HG03575 (cell line): ENCODE measurements at regions not wholly inside any gene's neighbourhood (a gene's known extent, or its start where the extent isn't known, plus 50 kb on each side); places are given as distances from the start of the nearest gene placed in this dataset.

Source experiments
- ATAC-seq: cut with Tn5 transposase; IDR thresholded peaks from one replicate; pipeline ENCODE4 v1.9.1; 2021; ENCODE audit not compliant: unreplicated experiment, insufficient number of reproducible peaks, low FRiP score; ENCODE audit errors: extremely low read depth

DNA sequence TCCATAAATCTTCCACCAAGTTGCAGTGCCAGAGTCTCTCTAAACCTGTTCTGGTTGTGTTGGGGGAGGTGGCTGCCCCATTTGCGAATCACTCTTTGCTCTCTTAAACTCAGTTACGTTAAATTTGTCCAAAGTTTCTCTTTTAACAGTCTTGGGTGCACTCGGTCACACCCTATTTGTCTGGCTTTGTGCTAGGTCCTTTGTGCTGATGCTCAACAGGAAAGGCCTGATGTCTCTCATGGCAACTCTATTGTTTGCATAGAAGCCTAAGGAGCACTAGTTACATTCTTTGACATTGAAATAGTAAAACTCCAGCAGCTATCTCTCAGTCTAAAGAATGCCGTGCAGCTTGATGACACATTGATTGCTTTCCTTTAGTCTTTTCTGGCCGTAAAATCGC lies 105.1 kb downstream of the TRMT11 start:
- ATAC-seq, result no peak

DNA sequence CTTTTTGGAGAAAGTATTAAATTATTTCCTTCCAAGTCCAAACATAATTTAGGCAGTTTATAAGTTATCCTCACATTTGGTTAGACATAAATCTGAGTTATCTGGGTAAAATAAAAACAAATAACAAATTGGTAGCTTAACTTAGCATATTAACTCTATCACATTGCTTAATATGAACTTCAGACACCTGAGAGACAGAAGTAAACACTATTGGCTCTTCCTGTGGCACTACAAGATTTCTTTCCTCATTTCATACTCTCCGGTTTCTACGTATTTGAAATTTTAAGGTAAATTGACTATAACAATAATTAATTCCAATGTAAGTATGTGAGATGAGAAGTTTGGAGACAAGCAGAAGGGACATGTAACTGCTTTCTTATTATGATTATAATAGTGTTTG lies 106.8 kb downstream of the TRMT11 start:
- no peak for ATAC-seq

DNA sequence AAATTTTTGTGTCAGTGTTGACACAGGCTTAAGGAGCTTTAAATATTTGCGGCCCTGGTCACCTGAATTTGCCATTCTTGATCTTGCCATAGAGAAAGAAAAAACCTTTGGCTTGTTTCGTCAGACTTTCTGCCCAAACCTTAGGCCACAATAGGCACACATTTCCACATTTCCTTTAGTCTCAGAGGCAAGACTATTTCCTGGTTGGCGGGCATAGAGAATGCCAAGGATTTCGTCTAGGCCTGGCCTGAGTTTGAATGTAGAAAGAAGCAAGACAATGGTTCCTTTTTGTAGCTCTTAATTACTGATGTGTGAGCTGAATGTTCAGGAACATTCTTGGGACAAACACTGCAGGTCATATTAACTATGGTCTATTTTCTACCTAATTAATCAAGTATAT lies 108.1 kb downstream of the TRMT11 start:
- no peak for ATAC-seq

DNA sequence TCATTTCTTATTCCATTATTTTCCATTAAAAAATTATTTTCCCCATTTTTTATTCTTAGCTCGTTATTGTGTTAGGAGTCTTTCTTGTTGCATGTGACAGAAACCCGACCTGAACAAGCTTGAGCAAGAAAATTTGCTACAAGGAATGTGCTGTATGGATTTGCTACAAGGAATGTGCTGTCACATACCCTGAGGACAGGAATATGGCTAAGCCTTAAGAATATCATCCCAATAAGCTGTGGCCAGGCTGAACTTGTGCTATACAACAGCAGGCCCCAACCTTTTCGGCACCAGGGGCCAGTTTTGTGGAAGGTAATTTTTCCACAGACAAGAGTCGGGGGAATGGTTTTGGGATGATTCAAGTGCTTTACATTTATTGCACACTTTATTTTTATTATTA lies 114.0 kb downstream of the TRMT11 start:
- no peak for ATAC-seq

DNA sequence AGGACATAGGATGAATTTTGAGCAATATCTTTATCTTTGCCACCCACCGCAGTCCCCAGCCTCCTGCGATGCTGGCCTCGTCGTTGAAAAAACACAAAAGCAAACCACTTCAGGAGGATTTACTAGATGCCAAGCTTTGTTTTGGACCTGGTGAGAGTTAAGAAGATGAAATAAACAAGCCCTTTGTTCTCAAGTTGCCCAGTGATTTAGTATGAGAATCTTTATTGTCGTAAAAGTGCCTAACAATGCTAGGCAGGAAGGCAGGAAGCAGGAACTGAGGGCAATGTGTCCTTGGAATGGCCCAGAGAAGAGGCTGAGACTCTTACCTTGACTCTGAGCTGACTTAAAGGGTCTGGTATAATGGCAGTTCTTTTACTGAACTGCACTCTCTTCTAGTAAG lies 116.0 kb downstream of the TRMT11 start:
- no peak for ATAC-seq

DNA sequence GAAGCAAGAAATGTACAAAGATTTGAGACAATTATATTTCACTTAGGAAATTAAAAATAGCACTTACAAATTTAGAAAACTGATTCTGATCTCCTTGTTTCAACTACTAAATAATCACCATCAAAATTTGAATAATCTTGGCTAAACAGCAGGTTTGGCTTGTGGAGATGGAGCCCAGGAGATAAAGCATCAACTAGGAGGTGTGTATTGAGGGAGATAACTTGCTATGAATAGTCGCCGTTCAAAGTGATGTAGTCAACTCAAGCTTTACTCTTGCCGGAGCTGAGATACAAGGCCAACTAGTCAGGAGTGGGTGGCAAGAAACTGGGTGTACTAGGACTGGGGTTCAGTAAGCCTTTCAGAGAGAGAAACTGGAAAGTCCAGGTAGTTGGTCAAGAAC lies 117.7 kb downstream of the TRMT11 start:
- ATAC-seq, result no peak

DNA sequence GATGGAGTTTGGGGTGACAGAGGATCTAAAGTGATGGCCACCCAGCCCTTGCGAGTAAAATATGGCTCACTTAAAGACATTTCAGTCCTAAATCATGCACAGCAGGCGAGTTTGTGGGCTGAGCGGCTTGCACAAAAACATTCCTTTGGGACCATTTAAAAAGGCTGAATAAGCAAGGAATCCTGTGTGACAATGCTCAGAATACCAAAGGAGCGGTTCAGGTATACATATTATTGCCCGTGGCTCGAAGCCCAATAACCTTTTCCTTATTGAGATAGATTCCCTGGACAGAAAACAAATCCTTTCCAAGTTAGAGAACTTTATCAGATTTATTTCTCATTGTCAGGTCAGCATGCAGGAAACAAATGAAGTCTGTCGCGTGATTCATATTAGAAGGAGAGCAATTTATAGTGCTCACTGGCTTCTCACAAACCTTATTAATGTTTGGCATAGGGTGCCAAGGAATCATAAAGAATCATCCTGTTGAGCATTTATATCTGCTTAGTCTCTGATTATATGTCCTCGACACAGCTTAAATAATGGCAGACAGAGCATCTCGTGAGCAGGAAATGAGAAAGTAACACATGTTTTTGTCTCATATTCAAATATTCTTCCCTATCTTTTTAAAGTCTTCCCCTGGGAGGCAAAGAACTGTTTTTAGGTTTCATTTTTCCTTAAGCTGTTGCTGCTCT lies 121.3 kb downstream of the TRMT11 start:
- ATAC-seq, result no peak

DNA sequence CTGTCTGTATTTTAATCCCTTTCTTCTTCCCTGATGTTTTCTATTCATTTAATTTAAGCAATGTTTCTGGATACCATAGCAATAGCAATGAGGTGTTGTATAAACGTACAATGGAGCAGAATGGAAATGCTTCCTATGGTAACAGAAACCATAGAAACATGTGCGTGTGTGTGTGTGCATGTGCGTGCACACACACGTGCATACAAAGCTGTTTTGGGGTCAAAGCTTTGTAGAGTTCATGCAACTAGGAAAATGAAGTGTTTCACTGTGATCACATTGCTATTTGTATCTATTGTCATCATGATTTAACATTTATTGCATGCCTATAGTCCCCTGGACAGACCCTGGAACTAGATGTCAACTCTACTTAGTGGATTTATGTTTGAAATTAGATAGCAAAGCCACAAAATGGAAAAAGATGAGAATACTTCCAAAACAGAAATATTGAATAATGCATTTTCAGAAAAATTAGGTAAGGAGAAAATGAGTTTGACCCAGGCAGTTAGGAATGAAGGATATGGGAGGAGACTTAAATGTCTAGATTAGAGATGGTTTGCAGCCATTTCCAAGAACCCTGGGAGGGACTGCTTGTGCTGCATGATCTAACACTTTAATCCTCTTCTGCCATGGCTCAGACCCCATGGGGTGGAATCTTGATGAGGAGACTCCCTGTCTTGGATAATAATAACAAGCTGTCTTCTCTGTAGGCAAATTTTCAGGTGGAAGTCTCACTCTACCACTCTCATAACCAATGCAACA lies 124.4 kb downstream of the TRMT11 start:
- no peak for ATAC-seq

DNA sequence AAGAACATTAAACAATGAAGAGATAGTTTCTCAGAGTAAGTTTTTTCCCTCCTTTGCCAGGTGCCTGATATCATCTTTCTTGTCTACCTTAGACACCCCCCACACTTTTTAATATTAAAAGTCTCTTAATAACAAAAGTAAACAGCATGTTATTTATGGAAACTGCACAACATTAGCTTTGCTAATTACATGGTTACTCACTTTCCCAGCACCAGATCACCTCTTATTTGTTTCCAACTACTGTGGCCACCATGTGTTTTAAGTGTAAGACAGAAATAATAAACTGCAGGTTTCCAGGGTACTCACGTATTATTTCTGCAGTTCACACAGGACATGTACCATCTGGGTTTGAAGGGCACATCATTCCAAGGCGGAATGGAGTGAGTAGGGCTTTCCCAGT lies 125.0 kb downstream of the TRMT11 start:
- no peak for ATAC-seq

DNA sequence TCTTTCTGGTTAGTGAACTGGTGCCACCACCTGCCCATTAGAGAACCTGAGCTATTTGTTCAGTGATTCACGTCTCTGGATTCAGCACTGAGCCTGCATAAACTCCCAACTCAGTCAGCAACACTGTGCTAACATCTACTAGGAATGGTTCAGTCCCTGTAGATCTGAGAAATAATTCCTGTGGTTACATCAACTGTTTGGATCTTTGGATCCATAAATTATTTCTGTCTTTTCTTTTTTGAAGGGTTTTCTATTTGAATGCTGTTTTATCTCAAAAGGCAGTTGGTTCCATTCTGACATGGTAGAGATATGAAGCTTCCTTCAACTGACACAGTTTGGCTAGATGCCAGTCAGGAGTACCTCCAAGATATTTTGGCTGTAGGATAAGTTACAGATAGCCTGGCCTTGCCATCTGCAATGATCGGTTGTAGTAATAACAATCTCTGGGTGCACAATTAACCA lies 125.9 kb downstream of the TRMT11 start:
- ATAC-seq, result no peak

DNA sequence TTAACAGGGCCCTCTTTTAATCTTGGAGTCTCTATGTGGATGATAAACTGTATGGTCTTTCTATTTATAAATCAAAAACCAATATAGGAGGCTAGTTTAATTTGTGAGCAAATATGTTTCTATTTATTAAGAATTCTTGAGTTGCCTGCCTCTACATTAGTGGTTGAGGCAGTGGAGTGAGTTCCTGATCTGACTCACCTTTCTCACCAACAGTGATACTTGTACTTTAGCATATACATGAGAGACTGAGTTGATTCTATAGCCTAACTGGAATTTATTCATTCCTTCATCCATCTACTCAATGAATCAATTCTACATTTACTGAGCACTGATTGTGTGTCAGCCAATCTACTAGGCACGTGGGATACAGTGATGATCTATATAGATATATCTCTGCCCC lies 126.9 kb downstream of the TRMT11 start:
- no peak for ATAC-seq

DNA sequence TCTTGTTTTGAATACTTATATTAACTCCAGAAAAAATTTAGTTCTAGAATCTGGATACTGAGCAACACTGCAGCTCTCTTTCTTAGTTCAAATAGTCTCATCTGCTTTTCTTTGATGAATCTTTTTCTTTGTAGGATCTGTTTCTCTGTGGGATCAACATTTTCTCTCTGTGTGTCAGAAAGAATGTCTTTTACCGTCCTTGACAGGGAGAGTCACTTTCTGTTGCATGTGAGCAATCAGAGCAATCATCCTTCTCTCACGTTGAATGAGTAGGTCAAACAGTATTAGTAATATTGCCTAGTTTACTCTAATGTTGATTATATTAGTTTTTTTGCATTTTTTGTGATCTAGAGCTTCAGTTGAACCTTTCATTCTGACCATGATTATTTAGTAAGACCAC lies 130.9 kb downstream of the TRMT11 start:
- no peak for ATAC-seq

DNA sequence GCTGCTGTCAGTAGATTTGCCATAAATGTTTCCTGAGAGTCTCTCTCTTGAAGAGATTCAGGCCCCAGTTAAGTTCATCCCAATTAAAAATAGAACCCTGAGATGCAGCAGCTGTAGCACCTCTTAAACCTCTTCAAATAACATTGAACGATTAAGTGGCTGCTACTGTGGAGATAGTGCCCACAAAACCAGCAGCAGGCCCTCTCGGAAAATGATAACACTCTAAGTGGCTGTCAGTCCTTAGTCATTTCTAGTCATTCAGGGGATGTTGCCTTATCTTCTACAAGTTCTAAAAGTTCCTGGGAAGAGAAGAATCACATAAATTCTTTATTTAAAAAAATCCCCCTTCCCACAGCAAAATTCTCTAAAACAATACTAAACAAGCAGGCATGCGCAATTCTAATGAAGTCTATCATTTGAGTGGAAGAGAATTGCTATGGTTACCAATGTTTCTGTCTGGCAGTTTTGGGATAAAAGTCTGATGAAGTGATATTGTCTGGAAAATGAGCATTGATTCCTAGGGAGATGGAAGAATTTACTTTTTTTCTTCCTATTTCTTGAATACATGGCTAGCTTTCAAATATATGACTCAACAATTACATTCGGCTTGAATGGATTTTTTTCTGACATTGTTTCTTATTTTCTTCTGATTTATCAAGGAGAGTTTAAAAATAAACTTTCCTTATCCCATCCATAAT lies 131.9 kb downstream of the TRMT11 start:
- no peak for ATAC-seq

DNA sequence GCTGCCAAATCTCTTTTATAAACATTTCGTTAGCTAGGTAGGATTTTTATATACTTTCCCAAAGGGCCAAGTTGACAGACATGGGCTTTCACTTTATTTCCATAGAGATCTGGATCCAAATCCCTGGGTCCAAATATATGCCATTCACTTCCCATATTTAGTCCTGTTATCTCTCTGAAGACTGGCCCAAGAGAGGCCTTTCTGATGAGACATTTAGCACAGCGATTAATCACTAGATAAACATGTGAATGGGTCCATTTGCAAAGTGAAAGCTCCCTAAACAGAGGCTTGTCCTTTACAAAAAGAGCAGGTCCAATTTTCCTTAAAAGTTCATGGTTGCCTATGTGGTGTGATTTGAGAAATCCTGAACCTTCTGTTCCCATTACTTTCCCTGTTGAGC lies 132.6 kb downstream of the TRMT11 start:
- ATAC-seq, result no peak

DNA sequence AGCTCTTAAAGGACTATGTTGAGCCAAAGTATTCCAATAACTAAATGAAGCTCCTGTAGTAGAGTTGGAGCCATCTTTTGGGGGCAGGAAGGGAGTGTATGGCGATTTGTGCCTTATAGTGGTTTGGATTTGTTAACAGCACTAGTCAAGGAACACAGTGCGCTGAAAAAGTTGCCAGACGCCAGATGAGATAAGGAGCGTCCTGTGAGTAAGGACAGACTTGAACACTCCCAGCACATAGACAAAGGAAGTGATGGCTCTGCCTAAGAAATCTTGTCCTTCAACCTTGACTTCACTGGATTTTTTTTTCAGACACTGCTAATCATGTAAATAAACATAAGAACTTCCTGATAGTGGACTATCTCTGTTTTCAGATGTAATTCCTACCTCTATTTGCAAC lies 136.9 kb downstream of the TRMT11 start:
- ATAC-seq, result no peak

DNA sequence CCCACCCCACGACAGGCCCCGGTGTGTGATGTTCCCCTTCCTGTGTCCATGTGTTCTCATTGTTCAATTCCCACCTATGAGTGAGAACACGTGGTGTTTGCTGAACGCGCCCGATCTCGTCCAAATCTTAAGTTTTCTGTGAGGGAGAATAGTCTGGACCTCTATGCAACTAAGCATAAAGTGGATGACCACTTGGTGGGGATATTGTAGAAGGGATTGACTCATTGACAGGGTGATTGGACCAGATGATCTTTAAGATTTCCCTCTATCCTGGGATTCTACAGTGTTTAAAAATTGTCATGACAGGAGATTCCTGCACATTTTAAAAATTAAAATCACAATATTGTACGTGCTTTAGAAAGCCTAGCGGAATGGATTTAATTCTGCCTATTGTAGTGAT lies 141.3 kb downstream of the TRMT11 start:
- no peak for ATAC-seq

DNA sequence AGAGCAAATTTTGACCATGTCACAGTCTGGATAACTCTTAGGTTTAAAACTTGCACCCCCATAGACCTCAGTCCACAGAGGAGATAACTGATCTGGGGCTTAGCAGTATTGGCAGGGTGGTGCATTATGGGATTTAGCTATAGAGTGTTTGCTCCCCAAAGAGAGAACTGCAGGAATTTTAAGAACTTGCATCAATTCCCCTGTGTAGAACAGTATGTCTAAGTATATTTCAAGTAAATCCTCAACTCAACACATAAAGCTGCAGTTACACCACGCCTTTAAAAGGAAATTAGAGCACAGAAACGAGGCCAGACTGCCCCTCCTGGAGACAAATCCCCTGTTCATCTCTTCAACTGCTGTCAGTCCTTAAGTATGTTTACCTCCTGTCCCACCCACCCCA lies 144.9 kb downstream of the TRMT11 start:
- no peak for ATAC-seq

DNA sequence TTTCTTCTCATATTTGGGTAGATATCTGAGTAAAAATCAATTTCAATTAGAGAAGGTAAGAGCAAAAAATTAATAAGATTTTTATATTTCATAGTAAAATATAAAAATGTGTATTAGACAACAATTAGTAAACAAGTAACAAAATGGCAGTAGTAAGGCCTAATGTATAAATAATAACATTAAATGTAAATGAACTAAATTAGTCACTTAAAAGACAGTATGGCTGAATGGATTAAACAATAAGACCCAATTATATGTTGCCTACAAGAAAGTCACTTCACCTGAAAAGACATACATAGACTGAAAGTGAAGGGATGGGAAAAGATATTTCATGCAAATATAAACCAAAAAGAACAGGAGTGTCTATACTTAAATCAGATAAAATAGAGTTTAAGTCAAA lies 147.6 kb downstream of the TRMT11 start:
- no peak for ATAC-seq

DNA sequence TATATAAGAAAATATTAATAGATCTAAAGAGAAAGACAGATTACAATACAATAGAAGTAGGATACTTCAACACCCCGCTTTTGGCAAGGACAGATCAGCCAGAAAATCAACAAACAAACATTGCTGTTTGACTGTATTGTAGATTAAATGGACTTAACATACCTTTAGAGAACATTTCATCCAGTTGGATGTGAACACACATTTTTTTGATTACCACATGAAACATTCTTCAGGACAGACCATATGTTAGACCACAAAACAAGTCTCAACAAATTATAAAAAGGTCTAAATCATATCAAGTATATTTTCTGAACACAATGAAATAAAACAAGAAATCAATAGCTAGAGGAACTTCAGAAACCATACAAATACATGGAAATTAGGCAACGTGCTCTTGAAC lies 148.2 kb downstream of the TRMT11 start:
- no peak for ATAC-seq

DNA sequence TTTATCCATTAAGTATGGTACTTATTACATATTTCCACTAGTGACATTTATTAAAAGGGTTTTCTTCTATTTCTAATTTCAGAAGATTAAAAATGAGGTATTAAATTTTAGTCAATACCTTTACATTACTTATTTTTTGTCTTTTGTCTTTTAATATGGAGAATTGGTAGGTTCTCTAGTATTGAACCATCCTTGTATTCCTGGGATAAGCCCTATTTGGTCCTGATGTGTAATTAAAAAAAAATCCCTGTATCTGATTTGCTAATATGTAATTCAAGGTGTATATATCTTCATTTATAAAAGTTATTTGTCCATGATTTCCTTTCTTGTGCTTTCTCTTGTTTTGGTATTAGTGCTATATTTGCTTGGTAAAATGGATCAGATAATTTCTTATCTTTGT lies 153.7 kb downstream of the TRMT11 start:
- ATAC-seq, result no peak
